CD14-positive monocyte (primary cell): ENCODE measurements at regions not wholly inside any gene's neighbourhood (a gene's known extent, or its start where the extent isn't known, plus 50 kb on each side); places are given as distances from the start of the nearest gene placed in this dataset.

Experiments used
- DNase-seq, 3 donors: peaks; one replicate each; pipeline ENCODE4 v3.0.0-alpha.2; 2011 to 2022
- H2AFZ ChIP-seq: 2 replicates; pipeline ENCODE4 v1.6.0; 2012; ENCODE audit warnings: mild to moderate bottlenecking, low read depth, low read length, inconsistent platforms; ENCODE audit not compliant: insufficient read depth, poor library complexity, severe bottlenecking
- H3K27ac ChIP-seq, 2 donors: 1 replicate in 1 of 2; 2 replicates in 1 of 2; pipeline ENCODE4 v1.5.1; 2012 to 2013; ENCODE audit warnings: low read length in 2 of 2, control low read depth in 1 of 2, inconsistent platforms in 1 of 2, low read depth in 1 of 2, mild to moderate bottlenecking in 1 of 2
- H3K27me3 ChIP-seq, 2 donors: one replicate each; pipeline versions ENCODE4 v1.6.0 to v1.6.1; 2011 to 2013; ENCODE audit warnings: low read length in 2 of 2; ENCODE audit not compliant: control insufficient read depth in 2 of 2, insufficient read depth in 2 of 2
- H3K36me3 ChIP-seq, 2 donors: replicated peaks in 1 of 2; 1 replicate in 1 of 2; 2 replicates in 1 of 2; pipeline versions ENCODE4 v1.5.1 to v1.6.1; 2012 to 2013; ENCODE audit warnings: low read length in 2 of 2, control low read depth in 1 of 2, inconsistent platforms in 1 of 2, mild to moderate bottlenecking in 1 of 2; ENCODE audit not compliant: insufficient read depth in 2 of 2, control insufficient read depth in 1 of 2
- H3K4me1 ChIP-seq, 2 donors: 1 replicate in 1 of 2; 2 replicates in 1 of 2; pipeline versions ENCODE4 v1.5.1 to v1.6.1; 2012 to 2013; ENCODE audit warnings: low read length in 2 of 2, control low read depth in 1 of 2, inconsistent platforms in 1 of 2, mild to moderate bottlenecking in 1 of 2, moderate library complexity in 1 of 2; ENCODE audit not compliant: insufficient read depth in 2 of 2, control insufficient read depth in 1 of 2
- H3K4me2 ChIP-seq: replicated peaks from 2 replicates; pipeline ENCODE3; 2012; ENCODE audit warnings: low read length, moderate library complexity, mild to moderate bottlenecking; ENCODE audit not compliant: poor library complexity, severe bottlenecking; ENCODE audit errors: extremely low read depth
- H3K4me3 ChIP-seq, 3 experiments: fragments of 200-600 bp in 1 of 3; sonication (generic) in 1 of 3; replicated peaks in 1 of 3; 1 replicate in 2 of 3; 2 replicates in 1 of 3; pipeline ENCODE4 v1.5.1; 2011 to 2013; ENCODE audit warnings: low read length in 3 of 3, mild to moderate bottlenecking in 3 of 3, control low read depth in 2 of 3, low read depth in 2 of 3, inconsistent platforms in 1 of 3, moderate library complexity in 1 of 3
- H3K79me2 ChIP-seq: 2 replicates; pipeline ENCODE4 v1.6.0; 2012; ENCODE audit warnings: mild to moderate bottlenecking, control low read depth, inconsistent platforms, low read length, moderate library complexity; ENCODE audit not compliant: insufficient read depth
- H3K9ac ChIP-seq: 2 replicates; pipeline ENCODE4 v1.6.0; 2017; ENCODE audit warnings: low read length, mild to moderate bottlenecking; ENCODE audit not compliant: insufficient read depth, poor library complexity, severe bottlenecking
- H3K9me3 ChIP-seq, 2 donors: replicated peaks in 1 of 2; 1 replicate in 1 of 2; 2 replicates in 1 of 2; pipeline versions ENCODE4 v1.5.1 to v1.6.1; 2012 to 2013; ENCODE audit warnings: low read length in 2 of 2, control low read depth in 1 of 2; ENCODE audit not compliant: control insufficient read depth in 1 of 2, insufficient read depth in 1 of 2
- H4K20me1 ChIP-seq: 2 replicates; pipeline ENCODE4 v1.6.0; 2012; ENCODE audit warnings: mild to moderate bottlenecking, low read length, control low read depth, moderate library complexity; ENCODE audit not compliant: insufficient read depth
- H3K27ac Mint-ChIP-seq, 7 donors: one replicate each; pipeline ENCODE4 v1.8.0; 2020; ENCODE audit warnings: mild to moderate bottlenecking in 7 of 7, mixed read lengths in 7 of 7, moderate library complexity in 6 of 7, inconsistent platforms in 2 of 7
- H3K27me3 Mint-ChIP-seq, 3 donors: one replicate each; pipeline ENCODE4 v1.8.0; 2021 to 2022; ENCODE audit warnings: low read depth in 3 of 3, mild to moderate bottlenecking in 3 of 3, mixed read lengths in 3 of 3, moderate library complexity in 3 of 3, inconsistent platforms in 1 of 3
- H3K36me3 Mint-ChIP-seq, 2 donors: one replicate each; pipeline ENCODE4 v1.8.0; 2020; ENCODE audit warnings: mixed read lengths in 2 of 2, inconsistent platforms in 1 of 2, mild to moderate bottlenecking in 1 of 2
- H3K4me1 Mint-ChIP-seq: one replicate; pipeline ENCODE4 v1.8.0; 2020; ENCODE audit warnings: mild to moderate bottlenecking, mixed read lengths
- H3K4me3 Mint-ChIP-seq, 2 donors: one replicate each; pipeline ENCODE4 v1.8.0; 2020; ENCODE audit warnings: mild to moderate bottlenecking in 2 of 2, mixed read lengths in 2 of 2, moderate library complexity in 1 of 2
- H3K9me3 Mint-ChIP-seq, 7 donors: one replicate each; pipeline ENCODE4 v1.8.0; 2020 to 2022; ENCODE audit warnings: mixed read lengths in 7 of 7, mild to moderate bottlenecking in 6 of 7, moderate library complexity in 6 of 7, inconsistent platforms in 2 of 7
- CTCF ChIP-seq: fragments of 200-600 bp; IDR thresholded peaks from one replicate; pipeline ENCODE4 v1.8.0; 2022; ENCODE audit warnings: antibody characterized with exemption, mild to moderate bottlenecking
- WGBS: methylation state at CpG from one replicate; pipeline ENCODE4 v1.1.5; 2013; ENCODE audit warnings: missing lambda C conversion rate; ENCODE audit not compliant: insufficient coverage; 5-methylcytosine and 5-hydroxymethylcytosine counted together
- intact Hi-C, 2 donors: fragments of 100-400 bp; cut with micrococcal nuclease; formaldehyde crosslinking; loops; one replicate each; pipeline versions ENCODE4 v1.15.0 to v1.15.1; 2023

GRCh38 chr2:63695583-63695982, 106.8 kb downstream of the MDH1 start:
- Mint-ChIP-seq H3K27ac (no peak overlapping the region), H3K4me1 (peaks cover 5% of the 10 kb centered on the region), H3K4me3 (no peak overlapping the region), H3K9me3 (no peaks in the 10 kb centered on the region), H3K36me3 (no peaks in the 10 kb centered on the region), H3K27me3 (peaks cover 1 to 3% (median 2%) of the 10 kb centered on the region in 3 donors)
- no peaks in the 10 kb centered on the region for H3K79me2 ChIP-seq
- H3K4me1 ChIP-seq: no peaks in the 10 kb centered on the region
- H3K27me3 ChIP-seq: no peaks in the 10 kb centered on the region
- H3K27ac ChIP-seq: no peak overlapping the region
- intact Hi-C loops: loop anchor here in 1 of 2 donors (5.0 kb wide), 1 partner anchor 167 kb away; no protein-coding TSS in a partner anchor
- no peak for TF ChIP-seq CTCF
- H3K9me3 ChIP-seq: no peaks in the 10 kb centered on the region
- no peak overlapping the region for H3K4me2 ChIP-seq
- H3K9ac ChIP-seq: no peak overlapping the region
- H3K4me3 ChIP-seq: no peak overlapping the region
- H2AFZ ChIP-seq: no peak overlapping the region
- no peaks in the 10 kb centered on the region for H3K36me3 ChIP-seq
- DNase-seq: no peak
- no peaks in the 10 kb centered on the region for H4K20me1 ChIP-seq

GRCh38 chr2:63696496-63696895, 107.7 kb downstream of the MDH1 start:
- H3K79me2 ChIP-seq: no peaks in the 10 kb centered on the region
- no peak overlapping the region for H3K27ac Mint-ChIP-seq
- no peak overlapping the region for H3K4me3 Mint-ChIP-seq
- no peak overlapping the region for H3K27ac ChIP-seq
- intact Hi-C loops: loop anchor here in 1 of 2 donors (5.0 kb wide), 1 partner anchor 166 kb away; no protein-coding TSS in a partner anchor
- H3K4me1 Mint-ChIP-seq: peaks cover 5% of the 10 kb centered on the region
- no peak overlapping the region for H3K4me2 ChIP-seq
- TF ChIP-seq CTCF: no peak
- no CpG with 5 or more reads among the region's 1 CpG for WGBS
- H3K27me3 ChIP-seq: no peaks in the 10 kb centered on the region
- no peak overlapping the region for H3K9ac ChIP-seq
- no peak overlapping the region for H2AFZ ChIP-seq
- H3K27me3 Mint-ChIP-seq: peaks cover 1 to 3% (median 2%) of the 10 kb centered on the region in 3 donors
- no peaks in the 10 kb centered on the region for H4K20me1 ChIP-seq
- H3K36me3 ChIP-seq: no peaks in the 10 kb centered on the region
- no peak overlapping the region for H3K4me3 ChIP-seq
- H3K4me1 ChIP-seq: no peaks in the 10 kb centered on the region
- DNase-seq: no peak
- peaks cover 0 to 6% (median 0%) of the 10 kb centered on the region in 7 donors for H3K9me3 Mint-ChIP-seq
- no peaks in the 10 kb centered on the region for H3K9me3 ChIP-seq
- H3K36me3 Mint-ChIP-seq: no peaks in the 10 kb centered on the region
